GM18505 (cell line): ENCODE measurements at regions not wholly inside any gene's neighbourhood (a gene's known extent, or its start where the extent isn't known, plus 50 kb on each side); places are given as distances from the start of the nearest gene placed in this dataset.
"Not testable (repeated sequence)": the region's sequence is repeated elsewhere in the genome, so short reads cannot be mapped to it uniquely, and the experiment has no call there.

Experiments
- ATAC-seq: cut with Tn5 transposase; IDR thresholded peaks from one replicate; pipeline ENCODE4 v1.9.1; 2021; ENCODE audit not compliant: unreplicated experiment
- POLR2A ChIP-seq: IDR thresholded peaks from 4 replicates; pipeline ENCODE4 v1.6.1; 2011; ENCODE audit warnings: borderline replicate concordance; ENCODE audit not compliant: insufficient read depth, insufficient read length; ENCODE audit errors: extremely low read depth

- ATAC-seq = no peak
- no peak for TF ChIP-seq POLR2A
Measured at GRCh38 chr14:56351861-56352260, 227.7 kb upstream of the TMEM260 start.

DNA sequence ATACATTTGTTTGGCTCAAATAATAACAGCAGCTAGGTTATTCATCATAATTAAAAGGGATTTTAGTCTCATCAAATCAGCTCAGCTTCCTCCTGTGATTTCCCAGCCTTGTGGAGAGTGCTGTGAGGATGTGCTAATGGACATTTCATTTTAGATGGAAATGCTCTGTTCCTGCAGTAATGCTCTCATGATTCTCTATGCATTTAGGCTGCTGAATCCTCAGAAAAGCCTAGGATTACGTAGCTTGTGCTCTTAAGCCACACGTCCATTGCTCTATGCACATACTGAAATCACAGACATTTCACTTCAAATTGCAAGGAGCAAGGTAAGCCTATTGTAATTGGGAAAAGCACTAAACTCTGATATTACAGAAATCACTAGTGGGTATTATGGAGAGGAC is 226.6 kb upstream of the TMEM260 start:
- no peak for TF ChIP-seq POLR2A
- ATAC-seq = no peak

DNA sequence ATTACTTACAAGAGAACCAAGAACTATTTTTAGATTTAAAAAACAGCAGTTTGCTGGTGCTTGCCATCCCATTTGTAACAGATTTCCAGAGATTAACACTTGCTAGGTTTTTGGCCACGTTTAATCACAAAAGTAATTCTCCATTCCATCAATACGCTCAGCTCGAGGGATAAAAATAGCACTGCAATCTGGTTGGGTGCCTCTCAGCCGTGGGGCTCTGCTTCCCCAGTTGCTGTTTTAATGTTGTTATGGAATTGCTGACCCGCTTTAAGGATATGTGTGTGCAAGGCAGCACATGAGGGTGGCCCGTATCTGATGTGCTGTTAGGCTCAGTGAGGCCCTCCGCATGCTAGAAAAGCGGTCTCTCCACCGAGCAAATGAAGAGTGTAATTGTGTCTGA is 222.2 kb upstream of the TMEM260 start:
- TF ChIP-seq POLR2A = no peak
- ATAC-seq = no peak

DNA sequence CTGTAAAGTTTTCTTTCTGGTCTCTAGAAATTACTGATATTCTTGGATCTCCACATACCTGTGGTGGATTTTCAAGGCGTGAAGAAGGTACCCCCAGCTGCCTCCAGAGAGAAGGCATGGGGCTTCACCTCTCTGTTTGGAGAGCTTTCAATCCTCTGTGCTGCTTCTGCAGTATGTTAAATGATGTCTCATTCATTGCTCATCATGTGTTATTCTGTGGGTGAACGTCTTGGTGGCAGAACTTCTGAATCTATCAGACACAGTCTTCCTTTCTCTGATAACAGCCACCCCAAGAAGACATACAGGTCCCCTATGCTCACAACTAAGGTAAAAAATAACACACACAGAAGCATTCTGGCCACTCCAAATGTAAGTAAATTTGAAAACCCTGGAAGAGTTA is 221.3 kb upstream of the TMEM260 start:
- no peak for TF ChIP-seq POLR2A
- no peak for ATAC-seq

- peak; percentile 71 for ATAC-seq
- TF ChIP-seq POLR2A = no peak
Measured at GRCh38 chr14:56358851-56359614, 220.6 kb upstream of the TMEM260 start.

GRCh38 chr14:56365663-56366062 is 213.9 kb upstream of the TMEM260 start:
- not testable (repeated sequence) for ATAC-seq

GRCh38 chr14:56367416-56367815 is 212.2 kb upstream of the TMEM260 start:
- no peak for ATAC-seq
- no peak for TF ChIP-seq POLR2A

GRCh38 chr14:56371737-56372136 is 207.9 kb upstream of the TMEM260 start:
- no peak for ATAC-seq
- TF ChIP-seq POLR2A = no peak

DNA sequence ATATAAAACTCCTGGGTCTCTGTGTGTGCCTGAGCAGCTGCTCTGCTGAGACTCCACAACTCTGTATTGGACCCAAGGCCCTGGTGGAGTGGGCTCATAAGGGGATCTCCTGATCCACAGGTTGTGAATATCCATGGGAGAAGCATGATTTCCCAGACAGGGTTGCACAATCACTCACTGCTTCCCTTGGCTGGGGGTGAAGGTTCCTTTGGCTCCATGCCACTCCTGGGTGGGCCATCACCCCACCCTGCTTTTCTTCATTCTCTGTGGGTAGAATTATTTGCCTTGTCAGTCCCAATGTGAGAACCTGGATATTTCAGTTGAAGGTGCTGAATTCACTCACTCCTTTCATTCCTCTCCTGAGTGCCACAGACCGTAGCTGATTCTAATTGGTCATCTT is 205.2 kb upstream of the TMEM260 start:
- TF ChIP-seq POLR2A = no peak
- no peak for ATAC-seq

- no peak for TF ChIP-seq POLR2A
- no peak for ATAC-seq
Measured at GRCh38 chr14:56378046-56378445, 201.6 kb upstream of the TMEM260 start.

GRCh38 chr14:56378475-56378877 is 201.1 kb upstream of the TMEM260 start:
- TF ChIP-seq POLR2A = no peak
- ATAC-seq = no peak

DNA sequence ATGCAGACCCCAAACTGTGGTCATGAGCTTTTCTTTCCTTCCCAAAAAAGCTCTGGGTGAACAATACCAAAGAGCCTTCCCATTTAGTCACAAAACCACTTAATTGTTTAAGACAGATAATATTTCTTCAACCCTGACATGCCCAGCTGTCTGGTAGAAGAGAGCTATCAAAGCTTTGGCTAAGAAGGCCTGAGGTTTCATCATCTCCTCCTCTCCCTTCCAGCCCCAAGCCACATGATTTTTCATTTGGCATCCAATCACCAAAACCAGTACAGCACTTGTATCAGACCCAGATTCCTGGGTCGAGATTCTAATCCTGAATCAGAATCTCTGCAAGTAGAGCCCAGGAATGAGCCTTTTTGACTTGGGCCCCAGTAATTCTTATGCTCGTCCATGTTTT is 199.6 kb upstream of the TMEM260 start:
- TF ChIP-seq POLR2A = no peak
- no peak for ATAC-seq

DNA sequence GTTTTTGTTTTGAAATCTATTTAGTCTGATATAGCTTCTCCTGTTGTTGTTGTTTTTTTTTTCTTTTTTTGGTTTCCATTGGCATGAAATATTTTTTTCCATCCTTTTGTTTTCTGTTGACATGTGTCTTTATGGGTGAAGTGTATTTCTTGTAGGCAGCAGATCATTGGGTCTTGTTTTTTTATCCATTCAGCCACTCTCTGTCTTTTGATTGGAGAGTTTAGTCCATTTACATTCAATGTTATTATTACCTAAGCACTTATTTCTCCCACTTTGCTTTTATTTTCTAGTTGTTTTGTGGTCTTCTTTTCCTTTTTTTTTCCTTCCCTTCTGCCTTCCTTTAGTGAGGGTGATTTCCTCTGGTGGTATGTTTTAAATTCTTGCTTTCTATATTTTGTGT is 193.6 kb upstream of the TMEM260 start:
- ATAC-seq = no peak
- no peak for TF ChIP-seq POLR2A

GRCh38 chr14:56390859-56391258 is 188.7 kb upstream of the TMEM260 start:
- ATAC-seq = no peak
- no peak for TF ChIP-seq POLR2A

- no peak for TF ChIP-seq POLR2A
Measured at GRCh38 chr14:56394826-56395530, 184.6 kb upstream of the TMEM260 start.

GRCh38 chr14:56400109-56400825 is 179.3 kb upstream of the TMEM260 start:
- no peak for ATAC-seq

More at GRCh38 chr14:56394826-56395530, 184.6 kb upstream of the TMEM260 start:
- no peak for ATAC-seq

More at GRCh38 chr14:56400109-56400825, 179.3 kb upstream of the TMEM260 start:
- no peak for TF ChIP-seq POLR2A
